H1 (cell line): ENCODE measurements at regions not wholly inside any gene's neighbourhood (a gene's known extent, or its start where the extent isn't known, plus 50 kb on each side); places are given as distances from the start of the nearest gene placed in this dataset.

Experiments used
- CTCF ChIA-PET: fragments of 300-600 bp; sonication (Branson Sonifier 250); formaldehyde crosslinking; loops from one replicate; lab custom pipeline; 2021; ENCODE audit not compliant: partially characterized antibody; lab: Charles Lee
- POLR2A ChIA-PET: fragments of 300-600 bp; sonication (Branson Sonifier 250); formaldehyde crosslinking; loops from one replicate; lab custom pipeline; 2021; ENCODE audit warnings: inconsistent platforms; ENCODE audit not compliant: partially characterized antibody; lab: Charles Lee
- DNase-seq, 2 experiments: peaks; one replicate each; pipeline versions ENCODE4 v3.0.0 to v3.0.0-alpha.2; 2010 to 2022; ENCODE audit warnings: low spot score in 2 of 2, low read depth in 1 of 2, mixed read lengths in 1 of 2
- FAIRE-seq: peaks from 2 replicates; lab custom pipeline; 2011; peaks lifted over from hg19 to GRCh38; lab: Jason Lieb, UNC
- H2AFZ ChIP-seq: 2 replicates; pipeline ENCODE4 v1.8.1; 2012; ENCODE audit warnings: low read length, inconsistent platforms
- H2AK5ac ChIP-seq: 2 replicates; pipeline ENCODE4 v1.6.1; 2013; ENCODE audit warnings: low read depth, low read length
- H2BK120ac ChIP-seq: replicated peaks from 2 replicates; pipeline ENCODE3; 2013; ENCODE audit warnings: low read depth, low read length, inconsistent platforms
- H2BK12ac ChIP-seq: 2 replicates; pipeline ENCODE4 v1.6.1; 2013; ENCODE audit warnings: low read depth, low read length
- H2BK15ac ChIP-seq: 2 replicates; pipeline ENCODE4 v1.6.1; 2013; ENCODE audit warnings: low read length
- H2BK20ac ChIP-seq: 2 replicates; pipeline ENCODE4 v1.6.1; 2013; ENCODE audit warnings: low read length
- H2BK5ac ChIP-seq: 2 replicates; pipeline ENCODE4 v1.6.1; 2013; ENCODE audit warnings: low read depth, low read length
- H3K14ac ChIP-seq: 2 replicates; pipeline ENCODE4 v1.6.1; 2013; ENCODE audit warnings: inconsistent platforms; ENCODE audit not compliant: insufficient read length
- H3K18ac ChIP-seq: 2 replicates; pipeline ENCODE4 v1.6.1; 2013; ENCODE audit warnings: low read length; ENCODE audit errors: extremely low read depth
- H3K23ac ChIP-seq: 2 replicates; pipeline ENCODE4 v1.6.1; 2013; ENCODE audit warnings: inconsistent platforms; ENCODE audit not compliant: insufficient read length
- H3K23me2 ChIP-seq: 2 replicates; pipeline ENCODE4 v1.6.1; 2013; ENCODE audit warnings: low read depth, low read length
- H3K27ac ChIP-seq: 2 replicates; pipeline ENCODE4 v1.6.1; 2011; ENCODE audit warnings: low read depth, low read length, inconsistent platforms
- H3K27me3 ChIP-seq, 4 experiments: replicated peaks in 1 of 4; 1 replicate in 1 of 4; 2 replicates in 3 of 4; pipeline versions ENCODE4 v1.6.1 to v1.8.1; 2011 to 2013; ENCODE audit warnings: low read length in 3 of 4, mild to moderate bottlenecking in 3 of 4, inconsistent platforms in 2 of 4, mixed read lengths in 2 of 4, moderate library complexity in 1 of 4; ENCODE audit not compliant: control insufficient read depth in 3 of 4, insufficient read depth in 3 of 4; ENCODE audit errors: extremely low read depth in 1 of 4
- H3K36me3 ChIP-seq, 4 experiments: 2 replicates each; pipeline versions ENCODE4 v1.6.1 to v1.8.1; 2011 to 2013; ENCODE audit warnings: mild to moderate bottlenecking in 4 of 4, low read length in 3 of 4, moderate library complexity in 2 of 4, control low read depth in 1 of 4, inconsistent platforms in 1 of 4; ENCODE audit not compliant: insufficient read depth in 4 of 4, control insufficient read depth in 2 of 4
- H3K4ac ChIP-seq: replicated peaks from 2 replicates; pipeline ENCODE3; 2013; ENCODE audit warnings: low read length, low read depth, mixed read lengths, inconsistent platforms; ENCODE audit not compliant: insufficient read length
- H3K4me1 ChIP-seq, 4 experiments: replicated peaks in 1 of 4; 1 replicate in 1 of 4; 2 replicates in 3 of 4; pipeline versions ENCODE4 v1.6.1 to v1.8.1; 2011 to 2013; ENCODE audit warnings: low read length in 3 of 4, inconsistent platforms in 2 of 4, mixed read lengths in 1 of 4; ENCODE audit not compliant: insufficient read depth in 4 of 4, control insufficient read depth in 3 of 4
- H3K4me2 ChIP-seq, 2 experiments: 2 replicates each; pipeline versions ENCODE4 v1.6.1 to v1.8.1; 2011 to 2013; ENCODE audit warnings: low read depth in 2 of 2, low read length in 2 of 2, control low read depth in 1 of 2, inconsistent platforms in 1 of 2, mild to moderate bottlenecking in 1 of 2; ENCODE audit not compliant: insufficient read depth in 1 of 2
- H3K4me3 ChIP-seq, 4 experiments: fragments of 200-600, 300-600 bp in 1 of 4; sonication (generic), shearing (Covaris generic), sonication (Bioruptor Twin) in 1 of 4; 2 replicates each; pipeline versions ENCODE4 v1.5.1 to v1.8.1; 2011 to 2016; ENCODE audit warnings: low read length in 4 of 4, low read depth in 3 of 4, control low read depth in 2 of 4, inconsistent platforms in 2 of 4, mild to moderate bottlenecking in 2 of 4, mixed read lengths in 1 of 4, moderate library complexity in 1 of 4; ENCODE audit not compliant: insufficient read depth in 2 of 4; ENCODE audit errors: extremely low read depth in 1 of 4
- H3K56ac ChIP-seq: replicated peaks from 2 replicates; pipeline ENCODE3; 2013; ENCODE audit warnings: low read depth, mild to moderate bottlenecking, mixed read lengths, low read length, inconsistent platforms; ENCODE audit not compliant: insufficient read length
- H3K79me1 ChIP-seq: 2 replicates; pipeline ENCODE4 v1.6.1; 2013; ENCODE audit warnings: low read depth, low read length, control low read depth
- H3K79me2 ChIP-seq, 2 experiments: 2 replicates each; pipeline versions ENCODE4 v1.6.1 to v1.8.1; 2012 to 2013; ENCODE audit warnings: low read length in 2 of 2, mild to moderate bottlenecking in 2 of 2, inconsistent platforms in 1 of 2; ENCODE audit not compliant: insufficient read depth in 2 of 2, control insufficient read depth in 1 of 2
- H3K9ac ChIP-seq, 4 experiments: replicated peaks in 1 of 4; 1 replicate in 1 of 4; 2 replicates in 3 of 4; pipeline versions ENCODE4 v1.6.1 to v1.8.1; 2011 to 2013; ENCODE audit warnings: low read depth in 3 of 4, low read length in 3 of 4, control low read depth in 2 of 4, mild to moderate bottlenecking in 2 of 4, moderate library complexity in 2 of 4, inconsistent platforms in 1 of 4; ENCODE audit errors: extremely low read depth in 1 of 4
- H3K9me3 ChIP-seq, 2 experiments: 2 replicates each; pipeline versions ENCODE4 v1.6.1 to v1.8.1; 2012 to 2013; ENCODE audit warnings: mild to moderate bottlenecking in 2 of 2, moderate library complexity in 2 of 2, control low read depth in 1 of 2, inconsistent platforms in 1 of 2, low read depth in 1 of 2, low read length in 1 of 2, mixed read lengths in 1 of 2; ENCODE audit not compliant: insufficient read depth in 2 of 2
- H4K20me1 ChIP-seq, 2 experiments: replicated peaks in 1 of 2; 2 replicates each; pipeline versions ENCODE3 to v1.8.1; 2011 to 2013; ENCODE audit warnings: inconsistent platforms in 2 of 2, low read length in 2 of 2, mild to moderate bottlenecking in 1 of 2; ENCODE audit not compliant: insufficient read depth in 2 of 2, control insufficient read depth in 1 of 2
- H4K5ac ChIP-seq: 2 replicates; pipeline ENCODE4 v1.6.1; 2013; ENCODE audit warnings: low read length, low read depth, mixed read lengths, inconsistent platforms; ENCODE audit not compliant: insufficient read length
- H4K8ac ChIP-seq: 2 replicates; pipeline ENCODE4 v1.8.0; 2013; ENCODE audit warnings: mild to moderate bottlenecking, moderate library complexity, low read length, inconsistent platforms; ENCODE audit not compliant: insufficient read depth; ENCODE audit errors: extremely low read depth
- H4K91ac ChIP-seq: replicated peaks from 2 replicates; pipeline ENCODE3; 2013; ENCODE audit warnings: low read length, mixed read lengths, inconsistent platforms; ENCODE audit not compliant: insufficient read length
- CBX5 ChIP-seq: fragments of 300-800, 300-1000 bp; sonication (generic); IDR thresholded peaks from 2 replicates; pipeline ENCODE4 v1.7.1; 2016; ENCODE audit warnings: antibody characterized with exemption, low read length, low read depth
- CTBP2 ChIP-seq: IDR thresholded peaks from 2 replicates; pipeline ENCODE4 v1.7.0; 2011; ENCODE audit warnings: borderline replicate concordance, mild to moderate bottlenecking, moderate library complexity, mixed read lengths, low read length; ENCODE audit not compliant: insufficient read depth, insufficient read length
- FOSL1 ChIP-seq: IDR thresholded peaks from 2 replicates; pipeline ENCODE4 v1.6.1; 2011; ENCODE audit warnings: mild to moderate bottlenecking, low read depth, low read length, moderate library complexity; ENCODE audit not compliant: insufficient read depth
- HDAC2 ChIP-seq, 2 experiments: fragments of 300-600 bp in 1 of 2; sonication (generic) in 1 of 2; IDR thresholded peaks; 2 replicates each; pipeline ENCODE4 v1.6.1; 2011 to 2012; ENCODE audit warnings: low read depth in 2 of 2, low read length in 2 of 2, mild to moderate bottlenecking in 2 of 2, moderate library complexity in 2 of 2, borderline replicate concordance in 1 of 2, inconsistent platforms in 1 of 2
- NRF1 ChIP-seq: IDR thresholded peaks from 2 replicates; pipeline ENCODE4 v1.6.1; 2011; ENCODE audit warnings: mild to moderate bottlenecking, low read depth, low read length, improper control_type of control experiment
- POLR2A ChIP-seq, 2 experiments: IDR thresholded peaks; 1 replicate in 1 of 2; 2 replicates in 1 of 2; pipeline ENCODE4 v1.6.1; 2011; ENCODE audit warnings: low read depth in 2 of 2, low read length in 2 of 2, mild to moderate bottlenecking in 2 of 2; ENCODE audit errors: control extremely low read depth in 1 of 2
- POLR2AphosphoS5 ChIP-seq: IDR thresholded peaks from 2 replicates; pipeline ENCODE4 v1.6.1; 2011; ENCODE audit warnings: low read depth, low read length
- RBBP5 ChIP-seq: IDR thresholded peaks from 2 replicates; pipeline ENCODE4 v1.7.1; 2012; ENCODE audit warnings: low read depth, mild to moderate bottlenecking, inconsistent platforms, low read length, moderate library complexity, borderline replicate concordance
- SUZ12 ChIP-seq: fragments of 200-600 bp; sonication (generic); IDR thresholded peaks from 2 replicates; pipeline ENCODE4 v1.6.1; 2012; ENCODE audit warnings: mild to moderate bottlenecking, inconsistent platforms, low read length, moderate library complexity, mixed read lengths
- TCF12 ChIP-seq: IDR thresholded peaks from 2 replicates; pipeline ENCODE4 v1.6.1; 2011; ENCODE audit warnings: low read depth, mild to moderate bottlenecking, low read length
- WGBS, 2 experiments: shearing (Covaris generic) in 1 of 2; methylation state at CpG; one replicate each; pipeline versions ENCODE4 v1.1.6 to v1.1.7; 2013 to 2015; ENCODE audit warnings: low lambda C conversion rate in 2 of 2, mixed read lengths in 2 of 2, inconsistent platforms in 1 of 2, low coverage in 1 of 2, missing lambda C conversion rate in 1 of 2; ENCODE audit not compliant: insufficient replicate concordance in 2 of 2, insufficient coverage in 1 of 2, insufficient read length in 1 of 2; ENCODE audit errors: extremely low coverage in 1 of 2, missing lambda C conversion rate in 1 of 2; 5-methylcytosine and 5-hydroxymethylcytosine counted together

DNA sequence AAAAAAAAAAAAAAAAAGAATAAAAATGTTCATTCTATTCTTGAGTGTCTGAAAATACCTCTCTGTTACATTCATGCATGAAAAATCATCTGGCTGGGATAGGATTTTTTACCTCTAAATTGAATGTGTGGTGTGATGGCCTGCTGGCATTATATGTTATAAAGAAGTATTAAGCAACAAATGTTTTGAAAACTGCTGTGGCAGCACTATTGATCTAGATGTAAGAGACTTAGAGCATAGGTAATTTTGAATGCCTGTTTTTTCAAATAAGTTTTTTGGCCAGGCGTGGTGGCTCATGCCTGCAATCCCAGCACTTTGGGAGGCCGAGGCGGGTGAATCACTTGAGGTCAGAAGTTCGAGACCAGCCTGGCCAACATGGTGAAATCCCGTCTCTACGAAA lies 147.0 kb upstream of the LINC00305 start:
- Histone ChIP-seq H3K9me3 (no peaks in the 10 kb centered on the region; a peak in 1 of 4 replicates), H3K23ac (no peak overlapping the region), H4K8ac (no peak overlapping the region), H4K20me1 (no peaks in the 10 kb centered on the region), H3K27ac (no peak overlapping the region), H2BK15ac (no peak overlapping the region), H3K4ac (no peak overlapping the region), H3K4me2 (no peak overlapping the region), H3K56ac (no peak overlapping the region), H3K79me2 (no peaks in the 10 kb centered on the region), H2AFZ (no peak overlapping the region), H4K91ac (no peak overlapping the region), H2AK5ac (no peak overlapping the region), H3K14ac (no peak overlapping the region), H3K79me1 (no peaks in the 10 kb centered on the region), H2BK5ac (no peak overlapping the region), H3K18ac (no peak overlapping the region), H2BK120ac (no peak overlapping the region), H3K4me1 (peaks cover 0 to 5% (median 0%) of the 10 kb centered on the region in 4 experiments; a peak in 2 of 7 replicates), H2BK12ac (no peak overlapping the region), H3K4me3 (no peak overlapping the region), H3K23me2 (no peaks in the 10 kb centered on the region), H4K5ac (no peak overlapping the region), H3K9ac (no peak overlapping the region), H3K36me3 (no peaks in the 10 kb centered on the region), H2BK20ac (no peak overlapping the region), H3K27me3 (no peaks in the 10 kb centered on the region)
- POLR2A ChIA-PET: no interaction called here
- DNase-seq: no peak
- CTCF ChIA-PET: no interaction called here
- FAIRE-seq: no peak
- WGBS, 2 experiments: 94% methylated on average over 6 of the region's 6 CpGs; no CpG with 5 or more reads in 1 of the 2 experiments
- TF ChIP-seq TCF12 (no peak), POLR2A (IDR thresholded peaks at IDR 0.05; ENCODE audit: control extremely low read depth in 1 of 2, low read depth in 2 of 2, low read length in 2 of 2) (no peak), CBX5 (no peak), NRF1 (no peak), FOSL1 (no peak), SUZ12 (no peak), HDAC2 (IDR thresholded peaks at IDR 0.05; ENCODE audit: borderline replicate concordance in 1 of 2, low read depth in 2 of 2, low read length in 2 of 2) (no peak), RBBP5 (no peak), POLR2AphosphoS5 (no peak), CTBP2 (no peak)
